ENCODE measurements at regions not wholly inside any gene's neighbourhood (a gene's known extent, or its start where the extent isn't known, plus 50 kb on each side); places are given as distances from the start of the nearest gene placed in this dataset.
"Not testable (repeated sequence)": the region's sequence is repeated elsewhere in the genome, so short reads cannot be mapped to it uniquely, and the experiment has no call there.

DNA sequence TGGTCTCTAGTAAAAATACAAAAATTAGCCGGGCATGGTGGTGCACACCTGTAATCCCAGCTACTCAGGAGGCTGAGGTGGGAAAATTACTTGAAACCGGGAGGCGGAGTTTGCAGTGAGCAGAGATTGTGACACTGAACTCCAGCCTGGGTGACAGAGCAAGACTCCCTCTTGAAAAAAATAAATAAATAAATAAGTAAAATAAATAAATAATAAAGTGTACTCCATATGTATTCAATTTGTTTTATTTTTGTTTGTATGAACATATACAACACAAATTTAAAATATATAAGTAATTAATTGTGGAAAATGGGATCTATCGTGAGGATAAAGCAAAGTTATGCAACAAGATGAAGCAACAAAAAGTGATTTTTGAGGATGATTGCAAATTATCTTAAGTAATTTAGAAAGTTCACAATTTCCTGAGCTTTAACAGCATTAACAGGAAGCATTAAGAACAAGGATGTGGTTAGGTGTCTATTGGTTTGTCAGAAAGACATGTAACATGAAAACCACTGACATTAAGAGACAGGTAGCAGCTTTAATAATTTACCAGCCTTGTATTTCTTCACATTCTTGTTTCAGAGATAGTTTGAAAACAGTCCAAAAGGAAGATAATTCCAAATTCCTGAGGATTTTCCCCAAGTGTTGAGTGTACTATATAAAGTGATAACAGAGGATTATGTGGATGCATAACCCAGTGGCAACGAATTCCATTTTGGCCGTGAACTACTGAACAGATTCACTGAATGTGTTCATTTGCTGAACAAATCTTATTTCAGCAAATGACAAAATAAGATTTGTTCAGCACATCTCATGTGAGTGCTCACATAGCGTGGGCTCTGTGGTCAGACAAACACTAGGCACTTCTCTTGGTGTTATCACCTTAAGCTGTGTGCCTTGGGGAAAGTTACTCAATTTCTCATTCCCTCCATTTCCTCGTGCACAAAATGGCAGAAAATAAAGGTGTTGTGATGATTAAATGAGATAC lies 68.6 kb upstream of the RESF1 start:
- Histone ChIP-seq H3K36me3 (peaks cover 0 to 4% (median 0%) of the 10 kb centered on the region in 6 donors), H3K9me3 (peaks cover 0 to 80% (median 48%) of the 10 kb centered on the region in 8 donors), H3K27ac (peak overlapping the region; percentile 71 to 98 (median 87)), H3K4me3 (peak overlapping the region in 1 of 8 donors; percentile 47), H3K27me3 (replicated peaks in 1 of 7) (no peaks in the 10 kb centered on the region), H3K4me1 (peaks cover 10 to 74% (median 30%) of the 10 kb centered on the region in 6 donors)
- intact Hi-C loops (cut with DNase I; ENCODE audit: low total_unique reads), result no loop called here
- no peak for TF ChIP-seq POLR2A (IDR thresholded peaks at IDR 0.05)
- peak in 1 of 3 donors; percentile 19 for TF ChIP-seq POLR2AphosphoS5 (IDR thresholded peaks at IDR 0.05)
- TF ChIP-seq, protein P1, sequence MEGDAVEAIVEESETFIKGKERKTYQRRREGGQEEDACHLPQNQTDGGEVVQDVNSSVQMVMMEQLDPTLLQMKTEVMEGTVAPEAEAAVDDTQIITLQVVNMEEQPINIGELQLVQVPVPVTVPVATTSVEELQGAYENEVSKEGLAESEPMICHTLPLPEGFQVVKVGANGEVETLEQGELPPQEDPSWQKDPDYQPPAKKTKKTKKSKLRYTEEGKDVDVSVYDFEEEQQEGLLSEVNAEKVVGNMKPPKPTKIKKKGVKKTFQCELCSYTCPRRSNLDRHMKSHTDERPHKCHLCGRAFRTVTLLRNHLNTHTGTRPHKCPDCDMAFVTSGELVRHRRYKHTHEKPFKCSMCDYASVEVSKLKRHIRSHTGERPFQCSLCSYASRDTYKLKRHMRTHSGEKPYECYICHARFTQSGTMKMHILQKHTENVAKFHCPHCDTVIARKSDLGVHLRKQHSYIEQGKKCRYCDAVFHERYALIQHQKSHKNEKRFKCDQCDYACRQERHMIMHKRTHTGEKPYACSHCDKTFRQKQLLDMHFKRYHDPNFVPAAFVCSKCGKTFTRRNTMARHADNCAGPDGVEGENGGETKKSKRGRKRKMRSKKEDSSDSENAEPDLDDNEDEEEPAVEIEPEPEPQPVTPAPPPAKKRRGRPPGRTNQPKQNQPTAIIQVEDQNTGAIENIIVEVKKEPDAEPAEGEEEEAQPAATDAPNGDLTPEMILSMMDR (IDR thresholded peaks at IDR 0.05 in 8 of 11, conservative IDR thresholded peaks at IDR 0.05 in 3 of 11), result no peak
- WGBS, 5 donors, result 47 to 65% (median 56%) methylated on average over 8 of the region's 8 CpGs
- DNase-seq, result no peak

DNA sequence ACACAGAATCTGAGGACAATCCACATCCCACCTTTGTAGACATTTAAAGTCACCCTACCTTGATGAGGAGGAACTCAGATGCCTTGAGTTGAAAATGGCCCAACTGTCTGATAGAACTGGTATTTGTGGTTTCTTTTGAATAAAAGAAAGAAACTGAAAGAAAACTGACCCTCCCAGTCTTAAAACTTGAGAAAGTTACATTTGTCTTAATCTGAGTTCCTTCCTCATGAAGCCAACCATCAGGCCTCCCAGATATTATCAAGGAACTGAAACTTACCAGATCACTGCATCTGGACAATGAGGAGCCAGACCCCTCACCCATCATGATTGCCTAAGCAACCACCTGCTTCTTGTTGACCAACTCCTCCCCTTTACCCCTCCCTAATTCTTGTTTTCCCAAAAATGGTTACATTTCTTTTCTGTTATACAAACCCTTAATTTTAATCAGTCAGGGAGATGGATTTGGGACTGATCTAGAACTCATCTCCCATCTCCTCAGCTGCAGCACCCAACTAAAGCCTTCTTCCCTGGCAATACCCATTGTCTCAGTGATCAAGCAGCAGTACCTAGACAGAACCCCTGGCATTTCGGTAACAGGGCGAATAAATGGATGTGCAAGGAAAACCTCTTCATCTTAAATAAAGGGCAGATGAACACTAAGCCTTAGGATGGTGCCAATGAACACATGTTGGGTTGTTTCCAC lies 72.0 kb upstream of the RESF1 start:
- TF ChIP-seq, protein P1 (IDR thresholded peaks at IDR 0.05 in 8 of 11, conservative IDR thresholded peaks at IDR 0.05 in 3 of 11), result no peak
- TF ChIP-seq POLR2AphosphoS5 (IDR thresholded peaks at IDR 0.05), result peak in 1 of 3 donors; percentile 70
- H3K4me3 ChIP-seq, result peak overlapping the region; percentile 2 to 63 (median 34)
- peaks cover 0 to 22% (median 0%) of the 10 kb centered on the region in 6 donors for H3K36me3 ChIP-seq
- H3K27me3 ChIP-seq (replicated peaks in 1 of 7), result no peaks in the 10 kb centered on the region
- intact Hi-C loops (cut with DNase I; ENCODE audit: low total_unique reads), result no loop called here
- H3K4me1 ChIP-seq, result peaks cover 7 to 72% (median 25%) of the 10 kb centered on the region in 6 donors
- H3K9me3 ChIP-seq, result peaks cover 0 to 70% (median 43%) of the 10 kb centered on the region in 8 donors
- no peak for DNase-seq
- H3K27ac ChIP-seq, result peak overlapping the region; percentile 66 to 96 (median 81)
- WGBS, 5 donors, result 68 to 97% (median 76%) methylated on average over 2 of the region's 2 CpGs

DNA sequence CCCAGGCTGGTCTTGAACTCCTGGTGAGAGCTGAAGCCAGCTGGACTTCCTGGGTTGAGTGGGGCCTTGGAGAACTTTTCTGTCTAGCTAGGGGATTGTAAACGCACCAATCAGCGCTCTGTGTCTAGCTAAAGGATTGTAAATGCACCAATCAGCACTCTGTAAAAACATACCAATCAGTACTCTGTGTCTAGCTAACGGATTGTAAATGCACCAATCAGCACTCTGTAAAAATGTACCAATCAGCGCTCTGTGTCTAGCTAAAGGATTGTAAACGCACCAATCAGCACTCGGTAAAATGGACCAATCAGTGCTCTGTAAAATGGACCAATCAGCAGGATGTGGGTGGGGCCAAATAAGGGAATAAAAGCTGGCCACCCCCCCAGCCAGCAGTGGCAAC lies 76.5 kb upstream of the RESF1 start:
- intact Hi-C loops (cut with DNase I; ENCODE audit: low total_unique reads); DNase-seq; H3K4me3 ChIP-seq; H3K27ac ChIP-seq; H3K27me3 ChIP-seq (replicated peaks in 1 of 7): not testable (repeated sequence)
- H3K36me3 ChIP-seq, result peaks cover 0 to 20% (median 0%) of the 10 kb centered on the region in 6 donors
- 90 to 97% (median 96%) methylated on average over 5 to 6 of the region's 6 CpGs for WGBS, 5 donors
- H3K4me1 ChIP-seq, result peaks cover 2 to 61% (median 14%) of the 10 kb centered on the region in 6 donors
- peaks cover 0 to 48% (median 30%) of the 10 kb centered on the region in 8 donors for H3K9me3 ChIP-seq

DNA sequence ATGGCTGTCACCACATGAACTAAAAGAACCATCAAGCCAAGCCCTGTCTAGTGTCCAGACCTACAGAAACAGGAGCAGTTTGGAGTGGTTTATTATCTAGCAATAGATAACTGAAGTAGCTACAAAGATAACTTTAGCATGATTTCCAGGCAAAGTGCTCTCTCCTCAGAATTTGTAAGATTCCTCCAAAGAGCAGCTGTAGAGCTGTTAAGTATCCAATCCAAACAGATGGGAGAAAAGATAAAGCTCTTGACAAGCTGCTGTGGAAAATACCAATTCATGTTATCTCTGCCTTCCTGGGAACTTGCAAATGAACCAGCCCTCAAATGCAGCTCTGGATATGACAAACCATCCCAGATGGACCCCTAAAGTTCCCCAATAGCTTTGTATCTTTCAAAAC lies 78.9 kb upstream of the RESF1 start:
- TF ChIP-seq POLR2AphosphoS5 (IDR thresholded peaks at IDR 0.05) (no peak), POLR2A (IDR thresholded peaks at IDR 0.05) (no peak)
- TF ChIP-seq, protein P1 (IDR thresholded peaks at IDR 0.05 in 8 of 11, conservative IDR thresholded peaks at IDR 0.05 in 3 of 11), result no peak
- Histone ChIP-seq H3K4me3 (no peak overlapping the region), H3K27me3 (replicated peaks in 1 of 7) (no peaks in the 10 kb centered on the region), H3K36me3 (peaks cover 0 to 20% (median 0%) of the 10 kb centered on the region in 6 donors), H3K27ac (peak overlapping the region in 5 of 8 donors; percentile 1 to 67 (median 12)), H3K9me3 (peaks cover 0 to 41% (median 21%) of the 10 kb centered on the region in 8 donors), H3K4me1 (peaks cover 5 to 59% (median 24%) of the 10 kb centered on the region in 6 donors)
- intact Hi-C loops (cut with DNase I; ENCODE audit: low total_unique reads), result no loop called here
- DNase-seq, result no peak

Measured in spleen (tissue), 11 donors.